Stimulated activated CD4-positive, alpha-beta T cell treated with anti-CD3 and anti-CD28 coated beads, Interleukin-2, amount 100 ng/mL, for 48 hours (primary cell): ENCODE measurements at regions not wholly inside any gene's neighbourhood (a gene's known extent, or its start where the extent isn't known, plus 50 kb on each side); places are given as distances from the start of the nearest gene placed in this dataset.
"Not testable (repeated sequence)": the region's sequence is repeated elsewhere in the genome, so short reads cannot be mapped to it uniquely, and the experiment has no call there.

Source experiments
- DNase-seq, 2 donors: peaks; one replicate each; pipeline ENCODE4 v3.0.0-alpha.2; 2020

DNA sequence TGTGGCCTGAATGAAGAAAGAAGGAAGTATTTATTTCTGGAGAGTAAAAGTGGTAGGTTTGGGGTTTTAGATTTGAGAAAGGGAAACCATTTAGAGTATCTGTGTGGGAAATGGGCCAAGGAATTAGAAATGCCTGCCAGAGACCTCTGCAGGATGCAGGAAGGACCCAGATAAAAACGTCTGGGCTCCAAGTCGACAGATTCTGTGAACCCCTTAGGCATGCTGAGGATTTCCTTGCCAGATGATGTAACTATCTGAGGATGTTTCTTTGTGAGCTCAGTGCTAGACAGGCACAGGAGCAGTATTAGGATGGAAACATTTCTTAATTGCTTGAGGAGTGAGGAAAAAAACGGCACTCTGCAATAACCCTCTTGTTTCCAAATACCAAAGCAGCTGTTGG lies 251.8 kb upstream of the DMRT1 start:
- no peak for DNase-seq

DNA sequence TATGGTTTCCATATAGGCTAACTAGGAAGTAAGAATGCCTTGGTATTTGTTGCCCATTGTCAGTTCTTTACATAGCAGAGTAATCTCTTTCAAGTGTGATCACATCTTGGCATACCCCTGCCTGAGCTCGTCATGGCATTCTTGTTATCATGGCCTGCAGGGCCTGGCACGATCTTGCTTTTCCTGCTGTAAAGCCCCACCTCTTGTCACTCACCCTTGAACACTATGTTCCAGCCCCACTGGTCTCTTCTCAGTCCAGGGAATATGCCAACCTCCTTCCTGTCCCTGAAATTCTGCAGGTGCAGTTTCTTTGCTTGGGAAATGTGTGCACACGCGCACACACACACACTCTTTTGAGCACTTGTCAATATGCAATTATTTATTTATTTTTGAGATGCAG lies 250.2 kb upstream of the DMRT1 start:
- DNase-seq: no peak

DNA sequence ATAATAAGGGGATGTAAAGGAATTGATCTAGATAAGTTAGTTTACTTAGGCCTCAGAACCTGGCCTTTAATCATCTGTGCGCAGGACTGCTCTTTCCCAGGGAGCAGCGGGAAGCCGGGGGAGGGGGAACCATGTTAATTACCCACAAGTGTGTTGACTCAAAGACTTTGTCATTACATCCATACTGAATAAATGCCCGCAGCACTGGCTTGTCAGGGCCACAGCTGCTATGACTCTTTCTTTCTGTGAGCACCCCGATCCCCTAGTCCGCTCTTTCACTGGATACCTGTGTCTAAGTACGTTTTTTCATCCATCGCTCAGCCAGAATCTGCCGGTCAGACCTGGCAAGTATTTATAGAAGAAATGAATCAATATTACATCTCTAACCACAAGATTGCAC lies 249.3 kb upstream of the DMRT1 start:
- no peak for DNase-seq

DNA sequence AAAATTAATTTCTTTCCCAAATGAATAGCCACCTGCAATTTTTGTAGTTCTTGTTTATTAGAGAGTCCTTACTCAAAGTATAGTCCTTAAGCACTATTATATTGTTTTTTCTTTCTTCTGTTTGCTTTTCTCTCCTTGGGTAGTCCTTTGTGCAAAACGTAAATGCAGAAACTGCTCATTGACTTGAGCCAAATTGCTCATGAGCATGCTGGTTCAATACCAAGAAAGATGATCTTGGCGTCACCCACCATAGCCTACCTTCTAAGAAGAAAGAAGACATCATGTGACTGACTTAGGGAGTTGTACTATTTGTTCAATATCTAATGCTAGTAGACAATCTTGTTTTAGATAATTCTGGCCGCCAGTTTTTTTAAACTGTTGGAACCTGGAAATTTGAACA lies 248.8 kb upstream of the DMRT1 start:
- no peak for DNase-seq

DNA sequence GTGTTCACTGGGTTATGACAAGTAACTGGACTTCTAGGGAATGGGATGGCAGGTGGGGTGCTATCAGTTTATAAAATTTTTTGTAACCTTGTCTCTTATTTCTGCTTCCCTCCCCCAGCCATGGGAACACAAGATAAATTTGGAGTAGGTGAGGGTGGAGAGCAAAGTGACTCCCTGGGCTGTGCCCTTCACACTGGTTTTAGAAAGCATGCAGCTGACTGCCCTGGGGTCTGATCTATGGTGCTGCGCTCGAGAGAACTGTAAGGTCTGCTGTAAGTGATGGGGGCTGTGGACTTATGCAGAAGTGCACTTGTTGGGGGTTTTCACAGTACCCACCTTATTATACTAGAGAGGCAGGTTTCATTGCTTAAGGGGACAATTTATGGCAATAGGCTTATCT lies 247.7 kb upstream of the DMRT1 start:
- no peak for DNase-seq

DNA sequence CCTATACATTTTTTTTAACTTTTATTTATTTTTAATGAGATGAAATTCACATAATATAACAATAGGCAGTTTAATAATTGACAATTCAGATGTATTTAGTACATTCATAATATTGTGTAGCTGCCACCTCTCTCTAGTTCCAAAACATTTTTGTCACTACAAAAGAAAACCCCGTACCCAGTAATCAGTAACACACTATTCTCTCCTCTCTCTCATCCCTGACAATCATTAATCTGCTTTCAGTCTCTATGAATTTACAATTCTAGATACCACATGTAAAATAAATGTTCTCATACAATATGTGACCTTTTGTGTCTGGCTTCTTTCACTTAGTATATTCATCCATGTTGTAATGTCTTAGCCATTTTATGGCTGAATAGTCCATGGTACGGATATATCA lies 244.8 kb upstream of the DMRT1 start:
- DNase-seq: no peak

DNA sequence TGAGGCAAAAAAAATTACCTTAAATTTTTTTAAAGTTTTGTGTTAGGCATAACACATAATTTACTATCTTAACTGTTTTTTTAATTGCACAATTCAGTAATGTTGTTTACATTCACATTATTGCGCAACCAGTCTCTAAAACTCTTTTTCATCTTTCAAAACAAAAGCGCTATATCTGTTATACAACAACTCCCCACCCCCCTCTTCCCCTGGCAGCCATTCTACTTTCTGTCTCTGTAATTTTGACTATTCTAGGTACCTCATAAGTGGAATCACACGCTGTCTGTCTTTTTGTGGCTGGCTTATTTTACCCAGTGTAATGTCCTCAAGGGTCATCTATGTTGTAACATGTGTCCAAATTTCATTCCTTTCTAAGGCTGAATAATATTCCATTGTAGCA lies 241.5 kb upstream of the DMRT1 start:
- DNase-seq: no peak

DNA sequence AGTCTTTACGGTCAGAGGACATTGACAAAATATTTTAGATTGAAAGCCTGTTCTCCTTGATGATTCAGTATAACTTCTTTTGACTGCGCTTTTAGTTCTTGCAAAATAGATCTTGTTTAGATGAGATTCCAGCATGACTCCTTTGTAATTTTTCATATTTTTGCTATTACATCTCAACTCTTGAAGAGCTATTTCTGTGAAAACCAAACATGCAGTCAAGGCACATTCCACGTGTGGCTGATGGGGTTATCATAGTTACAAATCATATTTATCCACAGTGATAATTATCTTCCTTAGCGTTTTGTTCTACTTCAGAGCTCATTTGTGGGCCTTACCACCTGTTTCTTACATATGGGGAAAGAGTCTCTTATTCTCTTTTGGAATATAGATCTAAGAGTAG lies 238.8 kb upstream of the DMRT1 start:
- DNase-seq: no peak

DNA sequence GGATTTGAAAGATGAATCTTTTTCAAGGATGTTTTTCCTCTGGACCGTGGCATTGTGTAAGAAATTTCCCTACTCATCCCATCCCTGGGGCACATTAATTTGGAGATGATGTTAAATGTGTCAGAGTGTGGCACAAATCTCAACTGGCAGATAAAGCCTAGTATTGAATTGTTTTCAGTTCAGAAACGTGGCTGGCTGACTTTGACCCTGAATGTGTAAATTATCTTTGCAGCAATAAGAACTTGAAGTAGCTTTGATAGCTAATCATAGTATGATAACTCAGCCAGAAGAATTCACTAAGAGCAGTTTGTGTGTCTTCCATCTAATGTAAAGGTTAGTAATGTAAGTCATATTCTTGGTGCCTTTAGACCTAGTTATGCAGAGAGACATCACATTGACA lies 238.4 kb upstream of the DMRT1 start:
- DNase-seq: no peak

DNA sequence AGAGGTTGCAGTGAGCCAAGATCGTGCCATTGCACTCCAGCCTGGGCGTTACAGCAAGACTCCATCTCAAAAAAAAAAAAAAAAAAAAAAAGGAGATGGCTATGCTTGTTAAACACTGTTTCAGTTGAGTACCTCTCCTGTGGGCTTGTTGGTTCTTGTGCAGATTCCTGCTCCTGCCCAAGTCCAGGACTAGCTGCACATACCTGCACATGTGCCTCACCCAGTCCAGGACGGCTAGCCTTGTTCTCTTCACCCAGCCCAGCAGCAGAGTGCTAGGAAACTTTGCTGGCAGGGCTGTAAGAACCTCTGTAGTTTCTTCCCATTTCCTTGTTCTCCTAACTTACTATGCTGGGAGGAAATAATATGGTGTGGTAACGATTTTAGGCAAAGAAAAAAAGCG lies 234.1 kb upstream of the DMRT1 start:
- DNase-seq: no peak

DNA sequence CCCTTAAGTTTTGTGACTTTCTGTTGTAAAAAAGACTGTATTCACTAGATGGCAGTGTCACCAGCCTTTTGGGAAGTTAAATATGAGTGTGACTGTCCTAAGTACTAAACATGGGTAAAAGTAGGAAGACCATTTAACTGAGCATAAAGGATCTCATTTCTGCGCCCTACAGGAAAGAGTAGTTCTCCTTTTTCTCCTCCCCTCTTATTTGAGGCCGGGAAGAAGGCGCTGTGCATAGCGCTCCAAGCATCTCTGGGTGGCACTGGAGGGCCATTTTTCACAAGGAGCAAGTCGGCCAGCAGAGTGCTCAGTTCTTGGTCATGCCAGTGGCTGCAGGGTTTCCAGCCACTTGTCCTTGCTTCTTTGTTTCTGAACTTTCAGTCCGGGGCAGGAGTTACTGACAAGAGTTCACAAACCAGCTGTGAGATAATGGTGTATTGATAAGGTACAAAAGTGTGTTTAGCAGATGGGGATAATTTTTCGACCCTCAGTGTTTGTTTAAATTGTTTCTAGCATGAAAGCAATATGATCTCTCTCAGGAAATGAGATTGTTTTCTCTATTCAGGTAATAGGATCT lies 227.6 kb upstream of the DMRT1 start:
- DNase-seq: peak in 1 of 2 donors; percentile 23

DNA sequence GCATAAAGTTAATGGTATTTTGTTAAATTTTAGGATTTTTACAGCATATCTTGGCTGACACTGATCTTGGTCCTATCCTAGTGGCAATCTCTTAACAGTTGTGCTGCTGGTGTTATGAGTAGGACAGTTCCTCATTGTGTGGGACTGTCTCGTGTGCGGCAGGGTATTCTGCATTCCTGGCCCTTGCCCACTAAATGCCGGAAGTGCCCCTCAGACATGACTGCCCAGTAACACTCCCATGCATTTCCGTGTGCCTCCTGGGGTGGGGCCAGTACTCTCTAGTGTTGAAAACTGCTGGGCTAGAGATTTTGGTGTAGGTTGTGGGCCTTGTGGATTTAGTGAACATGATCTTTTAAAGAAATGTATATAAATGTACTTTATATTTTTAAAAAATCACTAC lies 227.1 kb upstream of the DMRT1 start:
- no peak for DNase-seq

DNA sequence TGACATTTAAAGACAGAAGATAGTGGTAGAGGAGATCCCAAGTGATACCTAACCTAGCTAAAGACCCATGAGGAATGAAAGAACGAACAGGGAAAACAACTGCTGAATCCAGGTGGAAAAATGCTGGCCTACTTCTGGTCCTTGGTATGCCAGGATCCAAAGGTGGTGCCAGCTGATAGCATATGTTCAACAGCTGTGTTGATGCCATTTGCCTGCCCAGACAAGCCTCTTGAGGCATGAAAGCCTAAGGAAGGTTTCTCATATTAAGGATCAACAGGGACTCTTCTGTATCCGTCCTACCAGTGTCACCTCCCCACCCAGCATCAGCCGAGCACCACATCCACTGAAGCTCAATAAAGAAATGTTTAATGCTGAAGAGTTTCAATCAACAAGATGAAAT lies 225.7 kb upstream of the DMRT1 start:
- no peak for DNase-seq

DNA sequence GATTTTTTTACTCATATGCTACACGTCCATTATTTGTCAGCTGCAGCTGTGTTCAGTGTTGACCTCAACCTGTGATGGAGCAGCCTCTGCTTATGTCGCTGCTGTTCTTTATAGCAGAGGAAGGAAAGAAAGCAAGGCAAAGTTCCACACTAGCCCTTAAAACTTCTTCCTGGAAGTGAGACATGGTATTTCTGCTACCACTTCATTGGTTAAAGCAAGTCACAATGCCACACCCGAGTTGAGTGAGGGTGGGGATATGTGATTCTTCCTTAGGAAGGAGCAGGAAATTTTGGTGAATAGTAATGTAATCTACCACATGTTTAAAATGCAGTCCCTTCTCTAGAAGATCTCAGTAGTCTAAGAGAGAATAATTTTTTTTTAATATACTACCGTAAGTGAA lies 224.8 kb upstream of the DMRT1 start:
- DNase-seq: no peak

DNA sequence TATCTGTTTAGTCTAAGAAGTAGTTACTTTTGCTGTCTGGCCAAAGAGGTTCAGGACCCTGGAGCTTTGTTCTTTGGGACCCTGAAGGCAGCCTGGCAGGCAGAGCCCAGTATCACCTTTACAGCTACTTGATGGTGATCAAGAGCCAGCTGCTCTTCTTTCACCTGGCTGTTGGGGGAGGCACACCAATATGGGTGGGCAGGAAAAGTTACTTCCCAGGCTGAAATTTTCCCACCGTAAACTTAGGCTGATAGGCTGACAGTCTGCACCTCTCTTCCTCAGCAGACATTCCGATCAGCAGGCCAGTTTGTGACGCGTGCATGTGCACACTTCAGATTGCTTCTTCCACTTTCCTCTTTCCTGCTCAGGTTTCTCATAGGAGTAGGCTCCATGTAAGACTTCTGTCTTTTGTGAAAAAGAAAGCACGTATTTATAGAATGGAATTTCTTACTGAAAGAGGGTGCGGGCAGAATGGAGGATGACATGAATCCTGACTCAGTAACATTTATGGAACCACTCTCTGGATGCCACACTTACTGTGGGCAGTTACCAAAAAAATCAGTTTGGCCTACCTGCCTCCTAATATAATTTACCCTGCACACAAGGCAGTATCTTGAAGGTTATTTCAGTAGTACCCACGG lies 223.9 kb upstream of the DMRT1 start:
- no peak for DNase-seq

DNA sequence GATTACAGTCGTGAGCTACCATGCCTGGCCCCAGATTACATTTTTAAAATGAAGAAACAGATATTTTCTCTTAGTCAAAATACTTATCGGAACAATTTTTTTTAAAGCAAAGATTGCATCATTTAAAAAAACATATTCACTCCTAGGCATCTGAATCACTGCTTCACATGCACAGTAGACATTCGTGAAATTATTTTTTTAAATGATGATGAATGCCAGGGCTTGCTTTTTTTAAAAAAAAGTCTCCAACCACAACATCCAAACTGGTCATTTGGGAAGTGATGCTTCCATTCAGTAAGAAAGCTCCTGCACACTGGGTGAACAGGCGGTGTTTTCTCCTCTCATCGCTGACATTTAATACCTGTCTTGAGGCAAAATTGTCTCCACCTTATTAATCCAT lies 223.0 kb upstream of the DMRT1 start:
- no peak for DNase-seq

DNA sequence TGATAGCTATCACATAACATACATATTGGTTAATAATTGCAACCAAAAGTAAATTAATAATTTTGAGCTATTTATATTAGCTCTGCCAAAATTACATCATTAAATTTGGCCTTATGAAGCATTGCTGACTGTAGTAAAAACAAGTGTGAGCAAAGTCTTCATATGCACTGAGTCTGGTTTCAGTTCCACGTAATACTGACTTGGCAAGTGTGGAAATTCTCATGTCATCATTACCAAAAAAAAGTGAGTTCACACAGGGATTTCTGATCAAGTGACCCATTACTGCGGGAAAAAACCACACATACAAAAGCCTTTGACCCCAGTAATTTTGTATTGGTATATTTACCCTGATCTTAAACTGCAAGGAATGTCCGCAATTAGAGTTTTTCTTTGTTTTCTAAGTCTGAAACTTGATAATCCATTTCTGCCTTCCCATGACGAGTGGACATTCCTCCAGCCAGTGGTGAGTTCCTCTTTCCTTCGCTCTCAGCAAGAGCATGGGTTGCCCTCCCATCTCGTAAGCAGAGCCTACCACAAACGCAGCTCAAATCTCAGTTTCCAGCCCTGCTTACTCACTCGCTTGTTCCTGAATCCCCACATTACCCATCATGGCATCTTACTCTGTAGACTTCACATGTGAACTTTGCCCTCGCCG lies 220.2 kb upstream of the DMRT1 start:
- DNase-seq: no peak

DNA sequence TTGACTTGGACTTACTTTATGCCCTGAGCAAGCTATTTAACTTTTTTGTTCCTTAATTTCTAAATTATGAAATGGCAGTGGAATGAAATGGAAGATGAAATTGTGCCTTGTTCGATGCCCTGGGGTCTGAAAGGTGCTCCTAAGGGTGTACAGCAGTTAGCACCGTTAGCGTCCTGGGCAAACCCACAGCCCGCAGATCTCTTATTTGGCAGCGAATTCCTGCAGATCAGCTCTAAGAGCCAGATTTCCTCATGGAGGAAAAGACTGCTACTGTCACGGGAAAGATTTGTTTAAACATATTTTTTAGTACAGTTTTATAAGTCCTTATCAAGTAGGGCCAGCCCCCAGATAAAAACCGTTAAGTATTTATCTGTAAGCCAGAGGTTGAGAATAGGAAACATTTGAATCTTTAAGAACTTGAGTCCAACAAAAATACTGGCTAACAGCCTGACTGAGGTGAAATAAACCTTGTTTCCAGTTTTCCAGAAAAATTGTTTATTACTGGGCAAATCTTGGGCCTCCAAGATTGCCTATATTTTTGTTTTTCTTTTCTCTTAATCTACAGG lies 216.5 kb upstream of the DMRT1 start:
- no peak for DNase-seq

DNA sequence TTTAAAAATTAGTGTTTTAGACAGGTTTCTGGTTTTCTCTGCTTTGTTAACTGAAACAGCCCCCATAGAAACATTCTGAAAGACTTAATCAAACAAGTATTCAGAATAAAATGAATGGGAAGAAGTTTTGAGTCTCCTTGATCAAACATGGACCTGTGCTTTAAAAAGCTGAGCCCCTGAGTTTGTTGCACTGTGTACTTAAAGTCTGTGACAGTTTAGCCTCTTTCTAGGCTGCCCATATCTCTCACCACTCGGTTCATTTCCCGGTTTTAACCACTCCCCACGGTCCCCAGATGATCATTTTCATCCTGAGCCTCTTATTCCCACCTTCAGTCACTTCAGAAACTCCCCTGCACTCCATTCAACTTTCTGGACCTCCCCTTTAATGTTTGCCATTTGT lies 215.9 kb upstream of the DMRT1 start:
- no peak for DNase-seq

DNA sequence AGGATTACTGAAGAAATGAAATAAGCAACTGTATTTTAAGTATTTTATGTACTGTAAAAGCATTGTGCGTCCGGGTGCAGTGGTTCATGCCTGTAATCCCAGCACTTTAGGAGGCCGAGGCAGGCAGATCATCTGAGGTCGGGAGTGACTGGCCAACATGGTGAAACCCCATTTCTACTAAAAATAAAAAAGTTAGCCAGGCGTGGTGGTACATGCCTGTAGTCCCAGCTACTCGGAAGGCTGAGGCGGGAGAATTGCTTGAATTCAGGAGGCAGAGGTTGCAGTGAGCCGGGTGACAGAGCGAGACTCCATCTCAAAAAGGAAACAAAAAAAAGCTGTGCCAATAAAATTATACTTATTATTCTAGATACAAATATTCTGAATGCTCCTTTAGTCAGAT lies 215.4 kb upstream of the DMRT1 start:
- DNase-seq: not testable (repeated sequence)

DNA sequence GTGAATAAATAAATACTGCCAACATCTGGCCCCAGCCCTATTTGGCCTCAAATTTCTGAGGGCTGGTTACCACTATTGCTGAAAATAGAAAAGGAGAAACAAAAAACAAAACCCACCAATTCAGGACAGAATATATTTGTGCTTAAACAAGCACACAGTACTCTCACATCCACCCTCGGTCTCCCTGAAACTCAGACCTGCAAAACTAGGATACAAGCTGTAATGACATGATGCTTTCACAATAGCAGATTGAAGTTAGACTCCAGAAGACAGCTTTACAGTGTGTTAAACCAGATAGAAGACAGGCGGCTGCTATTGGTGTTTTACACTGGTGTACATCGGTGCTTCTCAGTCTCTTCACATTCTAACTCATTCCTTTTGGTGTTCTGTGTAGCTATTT lies 214.9 kb upstream of the DMRT1 start:
- DNase-seq: no peak

DNA sequence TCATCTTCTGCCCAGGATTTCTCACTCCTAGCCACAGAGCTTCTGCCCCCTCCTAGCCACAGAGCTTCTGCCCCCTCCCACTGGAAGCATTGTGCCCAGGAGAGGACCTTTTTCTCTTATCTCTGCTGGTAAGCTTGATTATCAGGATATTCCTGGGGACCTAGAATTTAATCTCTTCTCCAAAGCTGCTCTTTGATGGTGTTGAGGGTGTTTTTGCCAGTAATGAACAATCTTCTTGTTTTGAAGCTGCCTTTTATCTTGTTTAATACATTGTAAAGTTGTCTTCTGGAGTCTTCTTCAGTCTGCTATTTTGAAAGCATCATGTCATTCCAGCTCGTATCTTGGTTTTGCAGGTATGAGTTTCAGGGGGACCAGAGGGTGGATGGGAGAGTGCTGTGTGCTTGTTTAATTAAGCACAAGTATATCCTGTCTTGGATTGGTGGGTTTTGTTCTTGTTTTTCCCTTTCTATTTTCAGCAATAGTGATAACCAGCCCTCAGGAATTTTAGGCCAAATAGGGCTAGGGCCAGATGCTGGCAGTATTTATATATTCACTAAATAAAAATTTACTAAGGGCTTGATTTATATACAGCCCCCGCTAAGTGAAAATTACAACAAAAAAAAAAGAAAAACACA lies 214.0 kb upstream of the DMRT1 start:
- no peak for DNase-seq

DNA sequence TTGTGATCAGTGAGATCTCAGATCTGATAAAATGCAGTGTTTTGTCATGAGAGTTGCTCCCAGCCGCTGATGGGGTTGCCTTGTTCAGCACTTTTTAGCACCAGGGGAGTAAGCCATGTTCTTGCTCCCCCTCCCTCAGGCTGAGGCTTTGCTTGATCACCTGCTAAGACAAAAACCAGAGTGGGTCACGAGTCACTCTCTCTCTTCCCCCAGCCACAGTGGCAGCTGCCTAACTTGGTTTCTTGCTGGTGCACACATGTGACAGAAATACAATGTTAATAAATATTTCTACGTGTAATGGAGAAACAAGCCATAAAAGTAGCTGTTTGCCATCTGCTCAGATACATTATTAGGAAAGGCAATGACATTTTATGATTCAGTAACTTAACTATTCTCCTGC lies 212.4 kb upstream of the DMRT1 start:
- DNase-seq: no peak

DNA sequence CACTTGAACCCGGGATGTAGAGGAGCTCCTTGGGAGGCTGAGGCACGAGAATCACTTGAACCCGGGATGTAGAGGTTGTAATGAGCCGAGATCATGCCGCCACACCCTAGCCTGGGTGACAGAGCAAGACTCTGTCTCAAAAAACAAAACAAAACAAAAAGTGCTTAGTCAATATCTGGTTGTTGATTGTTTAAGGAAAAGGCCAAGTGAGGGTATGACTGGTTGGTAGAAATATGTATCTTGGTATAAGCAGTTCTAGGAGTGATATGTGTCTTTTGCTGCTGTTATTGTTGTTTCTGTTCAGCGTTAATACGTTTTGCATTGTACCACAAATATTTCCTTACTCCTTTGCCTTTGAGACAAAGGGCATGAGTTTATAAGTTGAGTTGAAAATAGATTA lies 210.7 kb upstream of the DMRT1 start:
- DNase-seq: no peak
